Coronary artery (tissue), 2 donors: ENCODE measurements at regions not wholly inside any gene's neighbourhood (a gene's known extent, or its start where the extent isn't known, plus 50 kb on each side); places are given as distances from the start of the nearest gene placed in this dataset.
"Not testable (repeated sequence)": the region's sequence is repeated elsewhere in the genome, so short reads cannot be mapped to it uniquely, and the experiment has no call there.

ENCODE experiments used
- DNase-seq: peaks from one replicate; pipeline ENCODE4 v3.0.0-alpha.2; 2017; ENCODE audit warnings: low spot score
- H3K27ac ChIP-seq, 2 donors: fragments of 200-600 bp; sonication (generic); one replicate each; pipeline ENCODE4 v1.5.1; 2016 to 2019
- H3K4me3 ChIP-seq: fragments of 200-600 bp; sonication (generic); 2 replicates; pipeline ENCODE4 v1.5.1; 2016; ENCODE audit warnings: mild to moderate bottlenecking, moderate library complexity
- TF ChIP-seq, protein P1 (sequence below): fragments of 200-600 bp; sonication (generic); IDR thresholded peaks from one replicate; pipeline ENCODE4 v1.5.1; 2019; ENCODE audit warnings: antibody characterized with exemption

DNA sequence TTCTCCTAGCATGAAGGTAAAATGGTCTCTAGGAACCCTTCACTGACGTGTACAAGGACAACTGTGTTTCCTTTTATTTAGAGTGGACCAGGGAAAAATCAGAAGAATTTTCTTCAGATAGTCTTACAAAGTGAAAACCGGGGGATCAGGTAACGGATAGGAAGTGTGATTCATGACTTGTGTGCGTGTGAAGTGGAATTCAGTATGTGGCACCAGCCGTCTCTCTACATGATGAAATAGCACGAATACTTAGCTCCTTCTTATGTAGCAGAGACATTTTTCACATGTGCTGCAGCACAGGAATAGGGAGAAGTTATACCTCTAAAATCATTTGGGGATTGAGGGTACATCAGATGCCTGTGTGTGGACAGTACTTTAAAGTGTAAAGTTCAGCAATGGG is 159.2 kb downstream of the MEX3B start:
- Histone ChIP-seq H3K27ac (no peak overlapping the region), H3K4me3 (no peak overlapping the region)
- no peak for DNase-seq
- TF ChIP-seq, protein P1, sequence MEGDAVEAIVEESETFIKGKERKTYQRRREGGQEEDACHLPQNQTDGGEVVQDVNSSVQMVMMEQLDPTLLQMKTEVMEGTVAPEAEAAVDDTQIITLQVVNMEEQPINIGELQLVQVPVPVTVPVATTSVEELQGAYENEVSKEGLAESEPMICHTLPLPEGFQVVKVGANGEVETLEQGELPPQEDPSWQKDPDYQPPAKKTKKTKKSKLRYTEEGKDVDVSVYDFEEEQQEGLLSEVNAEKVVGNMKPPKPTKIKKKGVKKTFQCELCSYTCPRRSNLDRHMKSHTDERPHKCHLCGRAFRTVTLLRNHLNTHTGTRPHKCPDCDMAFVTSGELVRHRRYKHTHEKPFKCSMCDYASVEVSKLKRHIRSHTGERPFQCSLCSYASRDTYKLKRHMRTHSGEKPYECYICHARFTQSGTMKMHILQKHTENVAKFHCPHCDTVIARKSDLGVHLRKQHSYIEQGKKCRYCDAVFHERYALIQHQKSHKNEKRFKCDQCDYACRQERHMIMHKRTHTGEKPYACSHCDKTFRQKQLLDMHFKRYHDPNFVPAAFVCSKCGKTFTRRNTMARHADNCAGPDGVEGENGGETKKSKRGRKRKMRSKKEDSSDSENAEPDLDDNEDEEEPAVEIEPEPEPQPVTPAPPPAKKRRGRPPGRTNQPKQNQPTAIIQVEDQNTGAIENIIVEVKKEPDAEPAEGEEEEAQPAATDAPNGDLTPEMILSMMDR, result no peak

DNA sequence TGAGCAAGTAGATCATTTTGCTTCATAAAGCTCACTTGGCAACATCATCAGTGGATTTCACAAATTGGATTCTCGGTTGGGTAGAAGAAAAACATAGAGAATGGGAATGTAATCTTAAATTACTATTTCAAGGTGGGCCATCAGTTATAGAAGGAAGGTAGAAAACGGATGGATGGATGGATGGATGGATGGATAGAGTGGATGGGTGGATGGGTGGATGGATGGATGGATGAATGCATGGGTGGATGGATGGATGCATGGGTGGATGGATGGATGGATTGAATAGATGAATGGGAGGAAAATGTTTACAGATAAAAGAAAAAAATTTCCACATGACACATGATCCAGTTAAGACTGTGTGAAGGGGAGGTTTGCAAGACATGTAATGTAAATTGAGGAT is 159.7 kb downstream of the MEX3B start:
- no peak overlapping the region for H3K27ac ChIP-seq
- no peak for DNase-seq
- no peak overlapping the region for H3K4me3 ChIP-seq
- TF ChIP-seq, protein P1, result no peak

DNA sequence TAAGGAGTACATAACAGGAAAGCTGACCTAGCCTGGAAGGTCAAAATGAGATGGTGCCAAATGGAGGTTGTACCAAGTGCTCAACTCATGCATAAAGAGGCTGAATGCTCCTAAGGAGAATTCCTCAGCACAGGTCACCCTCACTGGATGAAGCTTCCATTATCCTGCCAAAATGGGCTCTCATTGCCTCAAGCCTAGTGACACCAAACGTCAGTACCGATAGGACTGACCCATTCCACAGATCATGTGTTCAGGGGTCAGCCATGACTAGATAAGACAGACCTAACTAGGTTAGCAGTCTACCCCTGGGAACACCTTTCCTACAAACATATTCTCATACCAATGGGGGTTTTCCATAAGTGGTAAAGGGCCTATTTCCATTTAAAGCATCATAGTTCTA is 160.7 kb downstream of the MEX3B start:
- H3K27ac ChIP-seq, result no peak overlapping the region
- no peak for DNase-seq

DNA sequence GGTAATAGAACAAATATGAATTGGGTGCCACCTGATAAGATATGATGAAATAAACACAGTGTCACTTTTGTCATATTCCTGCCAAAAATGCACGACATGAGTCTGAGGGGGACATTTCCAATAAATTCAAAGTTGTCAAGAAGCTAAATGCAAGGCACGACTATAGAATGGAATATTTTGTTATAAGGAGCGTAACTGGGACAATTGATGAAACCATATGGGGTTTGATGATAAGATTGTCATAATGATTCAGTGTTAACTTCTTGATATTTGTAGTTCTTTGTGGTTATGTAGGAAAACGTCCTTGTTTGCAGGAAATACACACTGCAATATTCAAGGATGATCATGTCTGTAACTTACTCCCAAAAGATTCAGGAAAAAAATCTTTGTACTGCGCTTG is 163.3 kb downstream of the MEX3B start:
- DNase-seq, result no peak
- H3K4me3 ChIP-seq, result no peak overlapping the region
- H3K27ac ChIP-seq, result no peak overlapping the region
- TF ChIP-seq, protein P1, result no peak

More for the DNA sequence above, 160.7 kb downstream of the MEX3B start:
- H3K4me3 ChIP-seq, result no peak overlapping the region
- TF ChIP-seq, protein P1, result no peak

DNA sequence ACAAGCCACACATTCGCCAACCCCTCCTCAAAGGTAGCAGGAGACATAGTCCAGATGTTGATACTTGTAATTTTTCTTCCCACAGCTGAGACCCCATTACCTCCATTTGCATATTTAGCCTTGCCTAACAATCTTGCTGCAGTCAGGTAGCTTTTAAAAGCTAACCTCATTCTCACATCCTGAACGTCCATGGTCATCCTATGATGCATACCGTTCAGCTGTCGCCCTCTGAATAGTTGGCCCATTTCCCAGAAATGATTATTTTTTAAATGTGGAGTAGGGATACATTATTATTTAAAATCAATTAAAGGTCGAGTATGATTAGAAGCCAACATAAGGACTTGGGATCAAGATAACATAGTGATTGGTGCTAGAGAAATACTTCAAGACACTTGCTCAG is 165.0 kb downstream of the MEX3B start:
- Histone ChIP-seq H3K4me3 (no peak overlapping the region), H3K27ac (no peak overlapping the region)
- TF ChIP-seq, protein P1, result no peak
- DNase-seq, result no peak

DNA sequence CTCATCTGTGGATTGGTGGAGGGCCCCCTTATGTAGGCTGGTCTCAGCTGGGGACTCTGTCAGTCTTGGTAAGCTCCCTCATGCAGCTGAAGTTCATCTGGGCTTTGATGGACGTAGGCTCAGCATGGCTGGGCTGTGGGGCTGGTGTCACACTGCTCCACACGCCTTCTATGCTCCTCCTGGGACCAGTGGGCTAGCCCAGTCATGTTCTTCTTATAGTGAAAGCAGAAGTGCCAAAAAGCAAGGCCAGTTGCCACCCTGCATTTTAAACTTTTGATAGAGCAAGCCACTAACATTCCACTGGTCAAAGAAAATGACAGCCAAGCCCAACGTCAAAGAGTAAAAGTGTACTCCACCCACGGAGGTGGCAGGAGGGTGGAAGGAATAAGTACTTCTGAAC is 165.5 kb downstream of the MEX3B start:
- Histone ChIP-seq H3K4me3 (no peak overlapping the region), H3K27ac (no peak overlapping the region)
- no peak for DNase-seq
- TF ChIP-seq, protein P1, result no peak

DNA sequence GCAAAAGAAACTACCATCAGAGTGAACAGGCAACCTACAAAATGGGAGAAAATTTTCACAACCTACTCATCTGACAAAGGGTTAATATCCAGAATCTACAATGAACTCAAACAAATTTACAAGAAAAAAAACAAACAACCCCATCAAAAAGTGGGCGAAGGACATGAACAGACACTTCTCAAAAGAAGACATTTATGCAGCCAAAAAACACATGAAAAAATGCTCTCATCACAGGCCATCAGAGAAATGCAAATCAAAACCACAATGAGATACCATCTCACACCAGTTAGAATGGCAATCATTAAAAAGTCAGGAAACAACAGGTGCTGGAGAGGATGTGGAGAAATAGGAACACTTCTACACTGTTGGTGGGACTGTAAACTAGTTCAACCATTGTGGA is 170.1 kb downstream of the MEX3B start:
- DNase-seq, H3K27ac ChIP-seq, H3K4me3 ChIP-seq: not testable (repeated sequence)

DNA sequence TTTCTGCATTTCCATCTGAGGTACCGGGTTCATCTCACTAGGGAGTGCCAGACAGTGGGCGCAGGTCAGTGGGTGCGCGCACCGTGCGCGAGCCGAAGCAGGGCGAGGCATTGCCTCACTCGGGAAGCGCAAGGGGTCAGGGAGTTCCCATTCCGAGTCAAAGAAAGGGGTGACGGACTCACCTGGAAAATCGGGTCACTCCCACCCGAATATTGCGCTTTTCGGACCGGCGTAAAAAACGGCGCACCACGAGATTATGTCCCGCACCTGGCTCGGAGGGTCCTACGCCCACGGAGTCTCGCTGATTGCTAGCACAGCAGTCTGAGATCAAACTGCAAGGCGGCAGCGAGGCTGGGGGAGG is 175.1 kb downstream of the MEX3B start:
- H3K27ac ChIP-seq, DNase-seq, H3K4me3 ChIP-seq: not testable (repeated sequence)

DNA sequence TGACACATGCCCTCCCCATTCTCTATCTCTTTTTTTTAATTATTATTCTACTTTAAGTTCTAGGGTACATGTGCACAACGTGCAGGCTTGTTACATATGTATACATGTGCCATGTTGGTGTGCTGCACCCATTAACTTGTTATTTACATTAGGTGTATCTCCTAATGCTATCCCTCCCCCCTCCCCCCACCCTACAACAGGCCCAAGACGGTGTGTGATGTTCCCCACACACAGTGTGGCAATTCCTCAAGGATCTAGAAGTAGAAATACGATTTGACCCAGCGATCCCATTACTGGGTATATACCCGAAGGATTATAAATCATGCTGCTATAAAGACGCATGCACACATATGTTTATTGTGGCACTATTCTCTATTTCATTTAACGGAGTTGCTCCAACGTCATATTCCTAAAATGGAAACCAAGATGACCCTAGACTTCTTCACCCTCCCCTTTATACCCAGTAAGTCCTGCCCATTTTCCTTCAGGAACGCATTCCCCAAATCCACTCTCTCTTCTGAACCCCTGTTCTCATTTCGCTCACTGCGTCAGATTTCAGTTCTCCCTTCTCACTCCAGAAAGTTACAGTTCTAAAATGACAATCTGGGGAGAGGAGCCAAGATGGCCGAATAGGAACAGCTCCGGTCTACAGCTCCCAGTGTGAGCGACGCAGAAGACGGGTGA is 175.6 kb downstream of the MEX3B start:
- not testable (repeated sequence) for H3K4me3 ChIP-seq, H3K27ac ChIP-seq, DNase-seq
